Posterior vena cava (tissue), 2 donors: ENCODE measurements at regions not wholly inside any gene's neighbourhood (a gene's known extent, or its start where the extent isn't known, plus 50 kb on each side); places are given as distances from the start of the nearest gene placed in this dataset.

ENCODE experiments used
- DNase-seq: peaks from one replicate; pipeline ENCODE4 v3.0.0-alpha.2; 2020; ENCODE audit warnings: low spot score
- intact Hi-C, 2 donors: fragments of 100-400 bp; cut with DNase I; formaldehyde crosslinking; loops; one replicate each; pipeline versions ENCODE4 v1.14.1 to v1.14.2; 2022 to 2023
- donor health status: DM: yes; HTN: yes; CAD: no.
- donor health status: DM: yes; HTN: yes; CAD: no.

- intact Hi-C loops: no loop called here
- DNase-seq: no peak
These were observed 84.8 kb upstream of the ARRDC4 start for GRCh38 chr15:97875513-97876280.

- intact Hi-C loops: no loop called here
- no peak for DNase-seq
These were observed 84.2 kb upstream of the ARRDC4 start for GRCh38 chr15:97876281-97876675.

GRCh38 chr15:97881346-97881965, 79.0 kb upstream of the ARRDC4 start:
- intact Hi-C loops: no loop called here
- no peak for DNase-seq

GRCh38 chr15:97884513-97885131, 75.9 kb upstream of the ARRDC4 start:
- DNase-seq: no peak
- intact Hi-C loops: no loop called here

GRCh38 chr15:97890307-97890706, 70.2 kb upstream of the ARRDC4 start:
- intact Hi-C loops: no loop called here
- no peak for DNase-seq

GRCh38 chr15:97892167-97892938, 68.2 kb upstream of the ARRDC4 start:
- intact Hi-C loops: no loop called here

GRCh38 chr15:97893967-97894366, 66.5 kb upstream of the ARRDC4 start:
- no peak for DNase-seq
- intact Hi-C loops: no loop called here

More at GRCh38 chr15:97892167-97892938, 68.2 kb upstream of the ARRDC4 start:
- DNase-seq: no peak

GRCh38 chr15:97899981-97900380, 60.5 kb upstream of the ARRDC4 start:
- no peak for DNase-seq
- intact Hi-C loops: loop anchor here in 1 of 2 donors (5.0 to 10.0 kb wide), 3 partner anchors 187 to 525 kb away; no protein-coding TSS in a partner anchor

GRCh38 chr15:97902140-97902780, 58.2 kb upstream of the ARRDC4 start:
- no peak for DNase-seq
- intact Hi-C loops: loop anchor here in 1 of 2 donors (5.0 to 10.0 kb wide), 3 partner anchors 185 to 523 kb away; no protein-coding TSS in a partner anchor

- intact Hi-C loops: loop anchor here in 1 of 2 donors (5.0 to 10.0 kb wide), 3 partner anchors 184 to 521 kb away; no protein-coding TSS in a partner anchor
- DNase-seq: no peak
These were observed 56.9 kb upstream of the ARRDC4 start for GRCh38 chr15:97903560-97903959.

GRCh38 chr15:97903971-97904572, 56.4 kb upstream of the ARRDC4 start:
- DNase-seq: peak; percentile 90
- intact Hi-C loops: loop anchor here in 1 of 2 donors (5.0 to 10.0 kb wide), 3 partner anchors 183 to 521 kb away; no protein-coding TSS in a partner anchor

- peak; percentile 88 for DNase-seq
- intact Hi-C loops: loop anchor here (5.0 to 10.0 kb wide), 2 partner anchors 273 to 515 kb away; no protein-coding TSS in a partner anchor
These were observed 51.1 kb upstream of the ARRDC4 start for GRCh38 chr15:97909291-97909891.
